Endothelial cell of umbilical vein (primary cell): ENCODE measurements at regions not wholly inside any gene's neighbourhood (a gene's known extent, or its start where the extent isn't known, plus 50 kb on each side); places are given as distances from the start of the nearest gene placed in this dataset.

ENCODE experiments used
- EZH2 ChIP-seq: IDR thresholded peaks from 2 replicates; pipeline ENCODE4 v1.6.1; 2012; ENCODE audit warnings: borderline replicate concordance, low read depth, mild to moderate bottlenecking, moderate library complexity, low read length, inconsistent platforms; ENCODE audit not compliant: severe bottlenecking
- FOS ChIP-seq: IDR thresholded peaks from 2 replicates; pipeline ENCODE4 v1.6.1; 2011; ENCODE audit warnings: mild to moderate bottlenecking, low read length, moderate library complexity, borderline replicate concordance; ENCODE audit not compliant: insufficient read depth
- GATA2 ChIP-seq: IDR thresholded peaks from 2 replicates; pipeline ENCODE4 v1.7.0; 2011; ENCODE audit warnings: low read depth, mild to moderate bottlenecking, moderate library complexity, mixed read lengths, low read length; ENCODE audit not compliant: insufficient read length, insufficient read depth
- JUN ChIP-seq: IDR thresholded peaks from 2 replicates; pipeline ENCODE4 v1.6.1; 2011; ENCODE audit warnings: borderline replicate concordance, low read depth; ENCODE audit not compliant: insufficient read length, insufficient read depth
- MYC ChIP-seq: IDR thresholded peaks from one replicate; pipeline ENCODE4 v1.6.1; 2011; ENCODE audit warnings: mild to moderate bottlenecking, low read depth, low read length
- POLR2A ChIP-seq: IDR thresholded peaks from 2 replicates; pipeline ENCODE4 v1.6.1; 2012; ENCODE audit warnings: low read depth, mild to moderate bottlenecking, control low read depth, low read length
- POLR2AphosphoS5 ChIP-seq: IDR thresholded peaks from 2 replicates; pipeline ENCODE4 v1.6.1; 2012; ENCODE audit warnings: low read depth, mild to moderate bottlenecking, control low read depth, low read length, moderate library complexity; ENCODE audit not compliant: insufficient read depth
- TF ChIP-seq, protein P1 (sequence below), 2 donors: IDR thresholded peaks; 1 replicate in 1 of 2; 2 replicates in 1 of 2; pipeline ENCODE4 v1.5.1; 2011; ENCODE audit warnings: low read length in 2 of 2, mild to moderate bottlenecking in 2 of 2, moderate library complexity in 2 of 2, control low read depth in 1 of 2, inconsistent platforms in 1 of 2, low read depth in 1 of 2; ENCODE audit not compliant: insufficient read depth in 1 of 2; ENCODE audit errors: extremely low read depth in 1 of 2
- TF ChIP-seq, protein P2 (sequence below): IDR thresholded peaks from 2 replicates; pipeline ENCODE4 v1.6.1; 2011; ENCODE audit not compliant: insufficient read depth, insufficient read length

DNA sequence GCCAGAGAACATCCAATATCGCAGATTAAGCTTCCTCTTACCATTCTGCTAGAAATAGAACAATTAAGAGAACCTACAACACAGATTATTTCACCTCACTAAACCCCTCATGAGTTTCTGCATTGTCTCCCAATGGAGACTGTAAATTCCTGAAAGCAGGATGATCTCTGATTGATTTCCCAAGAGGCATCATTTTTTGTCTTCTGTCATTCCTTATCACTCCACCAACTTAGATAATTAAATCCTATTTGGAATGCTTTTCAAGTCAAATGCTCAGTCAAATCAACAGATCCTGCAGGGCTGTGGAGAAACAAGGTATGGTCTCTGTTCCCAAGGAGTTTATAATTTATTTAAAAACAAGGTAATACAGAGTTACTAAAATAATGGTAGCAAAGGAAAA is 161.5 kb downstream of the MTERF1 start:
- TF ChIP-seq POLR2A (no peak), EZH2 (no peak), POLR2AphosphoS5 (no peak), MYC (no peak), GATA2 (no peak), JUN (no peak), FOS (no peak)
- TF ChIP-seq, protein P1, sequence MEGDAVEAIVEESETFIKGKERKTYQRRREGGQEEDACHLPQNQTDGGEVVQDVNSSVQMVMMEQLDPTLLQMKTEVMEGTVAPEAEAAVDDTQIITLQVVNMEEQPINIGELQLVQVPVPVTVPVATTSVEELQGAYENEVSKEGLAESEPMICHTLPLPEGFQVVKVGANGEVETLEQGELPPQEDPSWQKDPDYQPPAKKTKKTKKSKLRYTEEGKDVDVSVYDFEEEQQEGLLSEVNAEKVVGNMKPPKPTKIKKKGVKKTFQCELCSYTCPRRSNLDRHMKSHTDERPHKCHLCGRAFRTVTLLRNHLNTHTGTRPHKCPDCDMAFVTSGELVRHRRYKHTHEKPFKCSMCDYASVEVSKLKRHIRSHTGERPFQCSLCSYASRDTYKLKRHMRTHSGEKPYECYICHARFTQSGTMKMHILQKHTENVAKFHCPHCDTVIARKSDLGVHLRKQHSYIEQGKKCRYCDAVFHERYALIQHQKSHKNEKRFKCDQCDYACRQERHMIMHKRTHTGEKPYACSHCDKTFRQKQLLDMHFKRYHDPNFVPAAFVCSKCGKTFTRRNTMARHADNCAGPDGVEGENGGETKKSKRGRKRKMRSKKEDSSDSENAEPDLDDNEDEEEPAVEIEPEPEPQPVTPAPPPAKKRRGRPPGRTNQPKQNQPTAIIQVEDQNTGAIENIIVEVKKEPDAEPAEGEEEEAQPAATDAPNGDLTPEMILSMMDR (IDR thresholded peaks at IDR 0.05; ENCODE audit: extremely low read depth in 1 of 2, insufficient read depth in 1 of 2, low read depth in 1 of 2, low read length in 2 of 2), result no peak
- TF ChIP-seq, protein P2, sequence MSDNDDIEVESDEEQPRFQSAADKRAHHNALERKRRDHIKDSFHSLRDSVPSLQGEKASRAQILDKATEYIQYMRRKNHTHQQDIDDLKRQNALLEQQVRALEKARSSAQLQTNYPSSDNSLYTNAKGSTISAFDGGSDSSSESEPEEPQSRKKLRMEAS, result no peak
